ENCODE measurements at regions not wholly inside any gene's neighbourhood (a gene's known extent, or its start where the extent isn't known, plus 50 kb on each side); places are given as distances from the start of the nearest gene placed in this dataset.

- H3K4me3 ChIP-seq (replicated peaks; ENCODE audit: low read depth, low read length): no peak overlapping the region
- TF ChIP-seq CTCF (IDR thresholded peaks at IDR 0.05; ENCODE audit: low read length, missing control alignments): no peak
- no peak for DNase-seq (ENCODE audit: low read depth)
These were observed 94.1 kb upstream of the CYP1B1 start for GRCh38 chr2:38170067-38170466.

- no peak for DNase-seq (ENCODE audit: low read depth)
- no peak for TF ChIP-seq CTCF (IDR thresholded peaks at IDR 0.05; ENCODE audit: low read length, missing control alignments)
- H3K4me3 ChIP-seq (replicated peaks; ENCODE audit: low read depth, low read length): no peak overlapping the region
These were observed 92.9 kb upstream of the CYP1B1 start for GRCh38 chr2:38168710-38169480.

GRCh38 chr2:38167968-38168350 is 92.0 kb upstream of the CYP1B1 start:
- no peak overlapping the region for H3K4me3 ChIP-seq (replicated peaks; ENCODE audit: low read depth, low read length)
- TF ChIP-seq CTCF (IDR thresholded peaks at IDR 0.05; ENCODE audit: low read length, missing control alignments): no peak
- no peak for DNase-seq (ENCODE audit: low read depth)

- TF ChIP-seq CTCF (IDR thresholded peaks at IDR 0.05; ENCODE audit: low read length, missing control alignments): no peak
- H3K4me3 ChIP-seq (replicated peaks; ENCODE audit: low read depth, low read length): no peak overlapping the region
These were observed 89.7 kb upstream of the CYP1B1 start for GRCh38 chr2:38165698-38166097.

GRCh38 chr2:38164881-38165280 is 88.9 kb upstream of the CYP1B1 start:
- TF ChIP-seq CTCF (IDR thresholded peaks at IDR 0.05; ENCODE audit: low read length, missing control alignments): no peak
- no peak overlapping the region for H3K4me3 ChIP-seq (replicated peaks; ENCODE audit: low read depth, low read length)
- no peak for DNase-seq (ENCODE audit: low read depth)

More at GRCh38 chr2:38165698-38166097, 89.7 kb upstream of the CYP1B1 start:
- DNase-seq (ENCODE audit: low read depth): no peak

GRCh38 chr2:38163579-38163978 is 87.6 kb upstream of the CYP1B1 start:
- no peak for TF ChIP-seq CTCF (IDR thresholded peaks at IDR 0.05; ENCODE audit: low read length, missing control alignments)
- no peak for DNase-seq (ENCODE audit: low read depth)
- no peak overlapping the region for H3K4me3 ChIP-seq (replicated peaks; ENCODE audit: low read depth, low read length)

- DNase-seq (ENCODE audit: low read depth): no peak
- no peak overlapping the region for H3K4me3 ChIP-seq (replicated peaks; ENCODE audit: low read depth, low read length)
- no peak for TF ChIP-seq CTCF (IDR thresholded peaks at IDR 0.05; ENCODE audit: low read length, missing control alignments)
These were observed 87.1 kb upstream of the CYP1B1 start for GRCh38 chr2:38163006-38163405.
